Breast epithelium (tissue), 3 donors: ENCODE measurements at regions not wholly inside any gene's neighbourhood (a gene's known extent, or its start where the extent isn't known, plus 50 kb on each side); places are given as distances from the start of the nearest gene placed in this dataset.

ENCODE experiments used
- POLR2A ChIP-seq: fragments of 450-650 bp; IDR thresholded peaks from one replicate; pipeline ENCODE4 v1.6.1; 2016; ENCODE audit warnings: antibody characterized with exemption, mild to moderate bottlenecking, moderate library complexity
- POLR2AphosphoS5 ChIP-seq, 3 donors: sonication (generic); formaldehyde crosslinking; IDR thresholded peaks; one replicate each; pipeline ENCODE4 v1.6.1; 2017; ENCODE audit warnings: antibody characterized with exemption in 3 of 3
- TF ChIP-seq, protein P1 (sequence below), 3 donors: fragments of 450-650 bp; IDR thresholded peaks; one replicate each; pipeline ENCODE4 v1.5.1; 2016 to 2017; ENCODE audit warnings: antibody characterized with exemption in 3 of 3, mild to moderate bottlenecking in 3 of 3, moderate library complexity in 3 of 3

DNA sequence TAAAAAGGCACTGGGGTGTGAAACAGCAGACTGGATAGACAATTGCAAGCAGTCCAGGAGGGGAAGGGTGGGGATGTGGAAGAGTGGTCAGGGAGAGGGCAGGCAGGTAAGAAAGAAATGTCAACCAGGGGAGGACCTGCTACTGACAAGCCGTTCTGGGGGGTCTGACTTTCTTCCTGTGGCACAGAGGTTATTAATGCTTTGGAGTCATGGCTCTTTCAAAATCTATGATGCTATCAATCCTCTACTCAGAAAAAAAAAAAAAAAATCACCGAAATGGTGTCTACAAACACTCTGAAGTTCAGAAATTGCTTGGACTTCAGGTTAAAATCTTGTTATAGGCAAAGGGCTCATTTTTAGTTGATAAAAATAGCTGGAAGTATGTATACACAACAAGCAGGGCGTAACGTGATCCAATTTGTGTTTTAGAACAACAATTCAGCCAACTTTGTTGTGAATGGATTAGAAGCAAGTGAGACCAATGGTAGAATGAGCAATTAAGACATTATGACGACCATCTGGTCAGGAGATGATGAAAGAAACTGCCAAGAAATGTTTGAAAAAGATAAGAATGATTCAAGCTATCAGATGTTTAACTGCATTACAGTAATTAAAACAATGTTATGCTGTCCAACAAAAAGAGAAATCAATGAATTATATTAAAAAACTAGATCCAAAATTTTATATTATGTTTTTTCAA is 255.2 kb downstream of the DEPDC1B start:
- TF ChIP-seq, protein P1, sequence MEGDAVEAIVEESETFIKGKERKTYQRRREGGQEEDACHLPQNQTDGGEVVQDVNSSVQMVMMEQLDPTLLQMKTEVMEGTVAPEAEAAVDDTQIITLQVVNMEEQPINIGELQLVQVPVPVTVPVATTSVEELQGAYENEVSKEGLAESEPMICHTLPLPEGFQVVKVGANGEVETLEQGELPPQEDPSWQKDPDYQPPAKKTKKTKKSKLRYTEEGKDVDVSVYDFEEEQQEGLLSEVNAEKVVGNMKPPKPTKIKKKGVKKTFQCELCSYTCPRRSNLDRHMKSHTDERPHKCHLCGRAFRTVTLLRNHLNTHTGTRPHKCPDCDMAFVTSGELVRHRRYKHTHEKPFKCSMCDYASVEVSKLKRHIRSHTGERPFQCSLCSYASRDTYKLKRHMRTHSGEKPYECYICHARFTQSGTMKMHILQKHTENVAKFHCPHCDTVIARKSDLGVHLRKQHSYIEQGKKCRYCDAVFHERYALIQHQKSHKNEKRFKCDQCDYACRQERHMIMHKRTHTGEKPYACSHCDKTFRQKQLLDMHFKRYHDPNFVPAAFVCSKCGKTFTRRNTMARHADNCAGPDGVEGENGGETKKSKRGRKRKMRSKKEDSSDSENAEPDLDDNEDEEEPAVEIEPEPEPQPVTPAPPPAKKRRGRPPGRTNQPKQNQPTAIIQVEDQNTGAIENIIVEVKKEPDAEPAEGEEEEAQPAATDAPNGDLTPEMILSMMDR (IDR thresholded peaks at IDR 0.05), result no peak
- TF ChIP-seq POLR2AphosphoS5 (IDR thresholded peaks at IDR 0.05) (no peak), POLR2A (no peak)
